ENCODE measurements at regions not wholly inside any gene's neighbourhood (a gene's known extent, or its start where the extent isn't known, plus 50 kb on each side); places are given as distances from the start of the nearest gene placed in this dataset.
"Not testable (repeated sequence)": the region's sequence is repeated elsewhere in the genome, so short reads cannot be mapped to it uniquely, and the experiment has no call there.

- Mint-ChIP-seq H3K27me3 (ENCODE audit: insufficient read depth) (peaks cover 5% of the 10 kb centered on the region), H3K4me3 (no peak overlapping the region), H3K36me3 (ENCODE audit: low read depth) (no peaks in the 10 kb centered on the region), H3K9me3 (no peaks in the 10 kb centered on the region), H3K27ac (no peak overlapping the region), H3K4me1 (ENCODE audit: low read depth) (peaks cover 16% of the 10 kb centered on the region)
- no peak for TF ChIP-seq CTCF (IDR thresholded peaks at IDR 0.05)
- DNase-seq = no peak
Measured at GRCh38 chr12:115371711-115372110, 687.7 kb upstream of the TBX3 start.

- no peak overlapping the region for H3K27ac Mint-ChIP-seq
- no peaks in the 10 kb centered on the region for H3K9me3 Mint-ChIP-seq
- peaks cover 4% of the 10 kb centered on the region; the same call in 1 of the 2 replicates for H3K36me3 Mint-ChIP-seq (ENCODE audit: low read depth)
- H3K4me1 Mint-ChIP-seq (ENCODE audit: low read depth) = peaks cover 11% of the 10 kb centered on the region
- no peak overlapping the region for H3K4me3 Mint-ChIP-seq
- peaks cover 7% of the 10 kb centered on the region for H3K27me3 Mint-ChIP-seq (ENCODE audit: insufficient read depth)
- TF ChIP-seq CTCF (IDR thresholded peaks at IDR 0.05) = no peak
- DNase-seq = no peak
Measured at GRCh38 chr12:115370650-115371049, 686.7 kb upstream of the TBX3 start.

DNA sequence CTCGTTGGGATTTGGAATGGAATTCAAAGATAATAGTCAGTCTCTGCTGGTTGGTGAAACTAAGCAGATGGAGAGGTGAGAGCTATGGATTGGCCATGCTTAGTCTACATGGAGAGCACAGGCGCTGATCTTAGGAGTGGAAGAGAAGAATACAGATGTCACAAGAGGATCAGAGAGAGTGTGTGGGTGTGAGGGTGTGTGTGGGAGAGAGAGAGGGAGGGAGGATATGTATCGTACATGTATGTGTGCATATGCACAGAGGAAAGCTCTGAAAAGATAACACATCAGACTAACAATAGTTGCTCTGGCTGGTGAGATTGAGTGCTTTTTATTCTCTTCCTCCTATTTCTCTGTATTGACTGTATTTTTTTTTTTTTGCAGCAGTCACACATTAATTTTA is 686.2 kb upstream of the TBX3 start:
- peaks cover 4% of the 10 kb centered on the region; the same call in 1 of the 2 replicates for H3K36me3 Mint-ChIP-seq (ENCODE audit: low read depth)
- no peak for TF ChIP-seq CTCF (IDR thresholded peaks at IDR 0.05)

DNA sequence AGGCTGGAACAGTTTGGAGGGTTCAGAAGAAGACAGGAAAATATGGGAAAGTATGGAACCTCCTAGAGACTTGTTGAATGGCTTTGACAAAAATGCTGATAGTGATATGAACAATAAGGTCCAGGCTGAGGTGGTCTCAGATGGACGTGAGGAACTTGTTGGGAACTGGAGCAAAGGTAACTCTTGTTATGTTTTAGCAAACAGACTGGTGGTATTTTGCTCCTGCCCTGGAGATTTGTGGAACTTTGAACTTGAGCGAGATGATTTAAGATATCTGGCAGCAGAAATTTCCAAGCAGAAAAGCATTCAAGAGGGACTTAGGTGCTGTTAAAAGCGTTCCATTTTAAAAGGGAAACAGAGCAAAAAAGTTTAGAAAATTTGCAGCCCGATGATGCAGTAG is 682.3 kb upstream of the TBX3 start:
- H3K4me3 Mint-ChIP-seq; H3K36me3 Mint-ChIP-seq (ENCODE audit: low read depth); H3K27ac Mint-ChIP-seq; H3K9me3 Mint-ChIP-seq; H3K27me3 Mint-ChIP-seq (ENCODE audit: insufficient read depth); DNase-seq: not testable (repeated sequence)
- H3K4me1 Mint-ChIP-seq (ENCODE audit: low read depth) = peaks cover 13% of the 10 kb centered on the region

More for the DNA sequence above, 686.2 kb upstream of the TBX3 start:
- Mint-ChIP-seq H3K27me3 (ENCODE audit: insufficient read depth) (peaks cover 7% of the 10 kb centered on the region), H3K4me3 (no peak overlapping the region), H3K9me3 (no peaks in the 10 kb centered on the region), H3K4me1 (ENCODE audit: low read depth) (peaks cover 7% of the 10 kb centered on the region), H3K27ac (no peak overlapping the region)
- no peak for DNase-seq

DNA sequence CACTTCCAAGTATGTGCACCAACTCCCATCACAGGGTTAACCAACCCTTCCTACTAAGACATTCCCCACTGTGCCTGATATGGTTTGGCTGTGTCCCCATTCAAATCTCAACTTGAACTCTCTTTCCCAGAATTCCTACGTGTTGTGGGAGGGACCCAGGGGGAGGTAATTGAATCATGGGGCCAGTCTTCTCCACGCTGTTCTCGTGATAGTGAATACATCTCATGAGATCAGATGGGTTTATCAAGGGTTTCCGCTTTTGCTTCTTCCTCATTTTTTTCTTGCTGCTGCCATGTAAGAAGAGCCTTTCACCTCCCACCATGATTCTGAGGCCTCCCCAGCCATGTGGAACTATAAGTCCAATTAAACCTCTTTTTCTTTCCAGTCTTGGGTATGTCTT is 681.8 kb upstream of the TBX3 start:
- H3K4me3 Mint-ChIP-seq; DNase-seq; H3K36me3 Mint-ChIP-seq (ENCODE audit: low read depth); H3K27ac Mint-ChIP-seq; H3K27me3 Mint-ChIP-seq (ENCODE audit: insufficient read depth); H3K9me3 Mint-ChIP-seq: not testable (repeated sequence)
- peaks cover 13% of the 10 kb centered on the region for H3K4me1 Mint-ChIP-seq (ENCODE audit: low read depth)

GRCh38 chr12:115364921-115365320 is 680.9 kb upstream of the TBX3 start:
- Mint-ChIP-seq H3K27ac (no peak overlapping the region; the same call in 1 of the 2 replicates), H3K9me3 (no peaks in the 10 kb centered on the region), H3K4me3 (no peak overlapping the region), H3K27me3 (ENCODE audit: insufficient read depth) (peaks cover 2% of the 10 kb centered on the region; the same call in 1 of the 2 replicates), H3K36me3 (ENCODE audit: low read depth) (peaks cover 4% of the 10 kb centered on the region; the same call in 1 of the 2 replicates), H3K4me1 (ENCODE audit: low read depth) (peaks cover 13% of the 10 kb centered on the region)
- no peak for TF ChIP-seq CTCF (IDR thresholded peaks at IDR 0.05)
- DNase-seq = no peak
